B cell (primary cell): ENCODE measurements at regions not wholly inside any gene's neighbourhood (a gene's known extent, or its start where the extent isn't known, plus 50 kb on each side); places are given as distances from the start of the nearest gene placed in this dataset.

Experiments
- ATAC-seq: fragments of 200-7000 bp; cut with Tn5 transposase; one replicate; pipeline ENCODE4 v1.10.0; 2021; ENCODE audit warnings: low read depth, mild to moderate bottlenecking, moderate number of reproducible peaks, moderate library complexity
- CTCF ChIA-PET: fragments of 350-600 bp; sonication (Branson Sonifier 250); formaldehyde crosslinking; loops from one replicate; lab custom pipeline; 2021; ENCODE audit warnings: antibody characterized with exemption, inconsistent platforms; lab: Charles Lee
- POLR2A ChIA-PET: fragments of 350-600 bp; sonication (Branson Sonifier 250); formaldehyde crosslinking; loops from one replicate; lab custom pipeline; 2021; ENCODE audit warnings: antibody characterized with exemption; lab: Charles Lee
- DNase-seq: peaks from one replicate; pipeline ENCODE4 v3.0.0; 2013
- H2AFZ ChIP-seq: 2 replicates; pipeline ENCODE4 v1.6.1; 2012; ENCODE audit warnings: mild to moderate bottlenecking, low read depth, low read length; ENCODE audit not compliant: insufficient read depth, poor library complexity, severe bottlenecking
- H3K27ac ChIP-seq, 2 donors: 1 replicate in 1 of 2; 2 replicates in 1 of 2; pipeline ENCODE4 v1.5.1; 2012 to 2013; ENCODE audit warnings: low read length in 2 of 2, mild to moderate bottlenecking in 2 of 2, moderate library complexity in 1 of 2
- H3K27me3 ChIP-seq, 4 experiments: fragments of 200-600 bp in 1 of 4; sonication (generic) in 1 of 4; replicated peaks in 1 of 4; 1 replicate in 2 of 4; 2 replicates in 2 of 4; pipeline versions ENCODE4 v1.6.1 to v1.7.0; 2013 to 2016; ENCODE audit warnings: low read length in 3 of 4, mild to moderate bottlenecking in 2 of 4, mixed read lengths in 1 of 4, moderate library complexity in 1 of 4; ENCODE audit not compliant: insufficient read depth in 4 of 4, control insufficient read depth in 3 of 4; ENCODE audit errors: control extremely low read depth in 1 of 4
- H3K36me3 ChIP-seq, 2 experiments: replicated peaks in 1 of 2; 1 replicate in 1 of 2; 2 replicates in 1 of 2; pipeline versions ENCODE4 v1.6.1 to v1.7.1; 2013; ENCODE audit warnings: low read length in 1 of 2; ENCODE audit not compliant: insufficient read depth in 2 of 2, control insufficient read depth in 1 of 2; ENCODE audit errors: control extremely low read depth in 1 of 2, extremely low read depth in 1 of 2
- H3K4me1 ChIP-seq, 2 donors: fragments of 200-600 bp in 1 of 2; sonication (generic) in 1 of 2; 1 replicate in 1 of 2; 2 replicates in 1 of 2; pipeline versions ENCODE4 v1.5.1 to v1.6.1; 2013 to 2017; ENCODE audit warnings: low read length in 2 of 2; ENCODE audit not compliant: control insufficient read depth in 2 of 2, insufficient read depth in 2 of 2
- H3K4me2 ChIP-seq: replicated peaks from 2 replicates; pipeline ENCODE3; 2012; ENCODE audit warnings: mild to moderate bottlenecking, low read depth, low read length; ENCODE audit not compliant: poor library complexity, severe bottlenecking
- H3K4me3 ChIP-seq, 5 experiments: fragments of 200-600 bp in 1 of 5; sonication (generic) in 1 of 5; 1 replicate in 3 of 5; 2 replicates in 2 of 5; pipeline versions ENCODE4 v1.5.1 to v1.7.0; 2011 to 2016; ENCODE audit warnings: low read length in 4 of 5, mild to moderate bottlenecking in 4 of 5, low read depth in 2 of 5, control low read depth in 1 of 5, moderate library complexity in 1 of 5; ENCODE audit not compliant: insufficient read depth in 1 of 5; ENCODE audit errors: control extremely low read depth in 1 of 5, extremely low read depth in 1 of 5
- H3K79me2 ChIP-seq: fragments of 200-600 bp; sonication (generic); one replicate; pipeline ENCODE4 v1.6.0; 2016; ENCODE audit warnings: low read length; ENCODE audit not compliant: control insufficient read depth, insufficient read depth
- H3K9ac ChIP-seq: fragments of 200-600 bp; sonication (generic); 2 replicates; pipeline ENCODE4 v1.6.1; 2017; ENCODE audit warnings: mild to moderate bottlenecking, low read length, moderate library complexity
- H3K9me3 ChIP-seq, 3 donors: one replicate each; pipeline versions ENCODE4 v1.6.1 to v1.7.1; 2013; ENCODE audit warnings: low read length in 2 of 3; ENCODE audit not compliant: control insufficient read depth in 2 of 3, insufficient read depth in 1 of 3; ENCODE audit errors: control extremely low read depth in 1 of 3
- H4K20me1 ChIP-seq: 2 replicates; pipeline ENCODE4 v1.6.0; 2012; ENCODE audit warnings: mild to moderate bottlenecking, low read length; ENCODE audit not compliant: insufficient read depth, control insufficient read depth, poor library complexity, severe bottlenecking
- H3K27ac Mint-ChIP-seq: one replicate; pipeline ENCODE4 v1.8.0; 2021; ENCODE audit warnings: mixed read lengths
- H3K27me3 Mint-ChIP-seq: one replicate; pipeline ENCODE4 v1.8.0; 2021; ENCODE audit warnings: mixed read lengths
- H3K4me1 Mint-ChIP-seq: one replicate; pipeline ENCODE4 v1.8.0; 2021; ENCODE audit warnings: mixed read lengths
- H3K4me3 Mint-ChIP-seq: one replicate; pipeline ENCODE4 v1.8.0; 2021; ENCODE audit warnings: mixed read lengths
- H3K9me3 Mint-ChIP-seq: one replicate; pipeline ENCODE4 v1.8.0; 2022; ENCODE audit warnings: mixed read lengths; ENCODE audit not compliant: insufficient read depth
- CTCF ChIP-seq: fragments of 200-600 bp; IDR thresholded peaks from one replicate; pipeline ENCODE4 v1.8.0; 2022; ENCODE audit warnings: antibody characterized with exemption, mild to moderate bottlenecking
- EZH2 ChIP-seq: IDR thresholded peaks from 2 replicates; pipeline ENCODE4 v1.6.1; 2012; ENCODE audit warnings: borderline replicate concordance, low read depth, mild to moderate bottlenecking, moderate library complexity, low read length; ENCODE audit not compliant: insufficient read depth, poor library complexity, severe bottlenecking
- WGBS: methylation state at CpG from one replicate; pipeline ENCODE4 v1.1.5; 2013; ENCODE audit warnings: missing lambda C conversion rate; ENCODE audit not compliant: insufficient coverage; 5-methylcytosine and 5-hydroxymethylcytosine counted together
- intact Hi-C: fragments of 100-400 bp; cut with micrococcal nuclease; formaldehyde crosslinking; loops from one replicate; pipeline ENCODE4 v1.10.0; 2022

- Mint-ChIP-seq H3K27me3 (peaks cover 3% of the 10 kb centered on the region), H3K9me3 (no peaks in the 10 kb centered on the region), H3K27ac (no peak overlapping the region), H3K4me3 (no peak overlapping the region), H3K4me1 (no peaks in the 10 kb centered on the region)
- CTCF ChIA-PET = no interaction called here
- TF ChIP-seq EZH2 = no peak
- no peak for TF ChIP-seq CTCF
- Histone ChIP-seq H3K36me3 (no peaks in the 10 kb centered on the region), H3K27me3 (no peaks in the 10 kb centered on the region), H3K4me3 (no peak overlapping the region), H3K27ac (no peak overlapping the region), H2AFZ (no peak overlapping the region), H3K79me2 (no peaks in the 10 kb centered on the region), H3K9ac (no peak overlapping the region), H4K20me1 (no peaks in the 10 kb centered on the region), H3K9me3 (peaks cover 0 to 4% (median 0%) of the 10 kb centered on the region in 3 donors), H3K4me1 (no peaks in the 10 kb centered on the region), H3K4me2 (no peak overlapping the region)
- 87% methylated on average over 4 of the region's 4 CpGs for WGBS
- intact Hi-C loops = no loop called here
- DNase-seq (no peak), ATAC-seq (no peak)
- POLR2A ChIA-PET = no interaction called here
These were observed 93.4 kb upstream of the TSC22D1 start for GRCh38 chr13:44669534-44669933.

- no peak for DNase-seq
- H3K4me2 ChIP-seq = no peak overlapping the region
- 25% methylated on average over 1 of the region's 2 CpGs for WGBS
- no peaks in the 10 kb centered on the region for H3K4me1 ChIP-seq
- intact Hi-C loops = no loop called here
- POLR2A ChIA-PET = no interaction called here
- CTCF ChIA-PET = no interaction called here
- H3K9ac ChIP-seq = no peak overlapping the region
- Mint-ChIP-seq H3K9me3 (no peaks in the 10 kb centered on the region), H3K4me3 (no peak overlapping the region), H3K27me3 (peaks cover 3% of the 10 kb centered on the region), H3K27ac (no peak overlapping the region), H3K4me1 (no peaks in the 10 kb centered on the region)
- no peak overlapping the region for H2AFZ ChIP-seq
- TF ChIP-seq EZH2 (no peak), CTCF (no peak)
- no peaks in the 10 kb centered on the region for H4K20me1 ChIP-seq
- H3K4me3 ChIP-seq = no peak overlapping the region
- no peak overlapping the region for H3K27ac ChIP-seq
- no peaks in the 10 kb centered on the region for H3K27me3 ChIP-seq
- ATAC-seq = no peak
- H3K79me2 ChIP-seq = no peaks in the 10 kb centered on the region
- peaks cover 0 to 4% (median 0%) of the 10 kb centered on the region in 3 donors for H3K9me3 ChIP-seq
- H3K36me3 ChIP-seq = no peaks in the 10 kb centered on the region
These were observed 92.6 kb upstream of the TSC22D1 start for GRCh38 chr13:44668688-44669087.
